ENCODE measurements at regions not wholly inside any gene's neighbourhood (a gene's known extent, or its start where the extent isn't known, plus 50 kb on each side); places are given as distances from the start of the nearest gene placed in this dataset.

DNA sequence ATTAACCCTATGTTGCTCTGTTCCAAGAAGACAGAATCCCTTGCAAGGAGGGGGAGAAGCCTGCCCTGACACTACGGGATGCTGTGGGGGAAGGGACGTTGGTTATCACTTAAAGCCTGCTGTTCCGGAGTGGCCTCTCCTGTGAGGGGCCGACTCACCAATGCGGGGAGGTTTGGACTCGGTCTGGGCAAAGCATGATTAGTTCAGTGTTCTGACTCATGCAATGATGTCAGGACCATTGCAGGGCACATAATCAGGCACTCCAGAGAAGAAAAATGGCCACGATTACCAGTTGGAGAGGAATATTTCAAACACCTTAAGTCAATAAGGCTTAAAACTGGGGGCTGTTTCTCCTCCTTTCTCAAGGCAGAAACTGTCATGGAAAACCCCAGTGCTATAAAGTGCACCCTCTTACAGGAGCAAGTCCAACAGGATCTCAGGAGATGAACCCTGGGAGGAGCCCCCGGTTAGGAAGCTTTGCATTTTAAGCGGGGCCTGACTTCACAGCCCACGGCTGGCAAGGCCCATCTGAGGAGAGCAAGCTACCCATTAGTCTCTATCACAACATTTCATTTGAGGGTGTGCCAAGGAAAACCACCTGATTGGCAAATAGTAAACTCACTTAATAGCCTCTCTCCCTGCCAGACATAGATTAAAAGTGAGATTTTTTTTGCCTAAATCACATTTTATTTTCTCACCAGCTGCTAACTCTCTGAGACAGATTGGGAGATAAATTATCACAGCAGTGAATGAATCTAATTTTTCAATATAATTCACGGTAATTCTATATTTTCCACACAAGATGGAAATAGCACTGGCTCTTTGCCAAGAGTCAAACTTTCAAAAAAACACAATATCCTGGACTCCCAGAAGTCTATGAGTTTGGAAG lies 202.5 kb downstream of the C1orf94 start:
- TF ChIP-seq CTCF (IDR thresholded peaks at IDR 0.05; ENCODE audit: poor library complexity) (no peak), EZH2 (IDR thresholded peaks at IDR 0.05; ENCODE audit: borderline replicate concordance) (no peak), EZH2phosphoT487 (IDR thresholded peaks at IDR 0.05; ENCODE audit: low read depth, severe bottlenecking, unreplicated experiment) (no peak)

All from hepatocyte (in vitro differentiated cells).